ENCODE measurements at regions not wholly inside any gene's neighbourhood (a gene's known extent, or its start where the extent isn't known, plus 50 kb on each side); places are given as distances from the start of the nearest gene placed in this dataset.

- Histone ChIP-seq H3K4me3 (replicated peaks in 1 of 2; ENCODE audit: low read depth in 1 of 2, low read length in 2 of 2) (no peak overlapping the region), H3K4me2 (ENCODE audit: low read length) (no peak overlapping the region), H3K4me1 (ENCODE audit: control insufficient read depth in 1 of 2, insufficient read depth in 2 of 2, low read length in 2 of 2) (no peaks in the 10 kb centered on the region), H3K27me3 (ENCODE audit: insufficient read depth, low read length) (no peaks in the 10 kb centered on the region), H3K79me2 (ENCODE audit: insufficient read depth, low read length) (no peaks in the 10 kb centered on the region), H3K27ac (ENCODE audit: low read depth, low read length) (no peak overlapping the region), H2AFZ (ENCODE audit: low read depth, low read length, poor library complexity, severe bottlenecking) (no peak overlapping the region), H3K9me3 (ENCODE audit: control insufficient read depth in 1 of 2, insufficient read depth in 1 of 2, low read depth in 1 of 2, low read length in 2 of 2) (peaks cover 0 to 23% of the 10 kb centered on the region in 2 experiments; a peak in 2 of 4 replicates), H3K36me3 (ENCODE audit: control insufficient read depth in 1 of 2, insufficient read depth in 2 of 2, low read length in 2 of 2) (no peaks in the 10 kb centered on the region), H4K20me1 (ENCODE audit: insufficient read depth) (no peaks in the 10 kb centered on the region), H3K9ac (ENCODE audit: low read length) (no peak overlapping the region), H3K9me2 (ENCODE audit: insufficient read depth) (no peaks in the 10 kb centered on the region)
- RAD21 ChIA-PET (ENCODE audit: low non-redundant PET in 1 of 2, low total read pairs in 2 of 2, uncharacterized antibody in 2 of 2, unreplicated experiment in 2 of 2): no interaction called here
- TF ChIP-seq POLR2AphosphoS5 (IDR thresholded peaks at IDR 0.05; ENCODE audit: low read depth, low read length): no peak
- TF ChIP-seq EZH2 (IDR thresholded peaks at IDR 0.05): no peak
- TF ChIP-seq ZFX (IDR thresholded peaks at IDR 0.05): no peak
- no peak for TF ChIP-seq MAX (IDR thresholded peaks at IDR 0.05)
- no peak for TF ChIP-seq CBX3 (IDR thresholded peaks at IDR 0.05; ENCODE audit: low read depth)
- no peak for TF ChIP-seq TCF7L2 (IDR thresholded peaks at IDR 0.05; ENCODE audit: borderline replicate concordance, extremely low read depth, insufficient read depth, insufficient read length)
- no peak for TF ChIP-seq SRF (IDR thresholded peaks at IDR 0.05; ENCODE audit: low read depth)
- no peak for TF ChIP-seq SP1 (IDR thresholded peaks at IDR 0.05; ENCODE audit: low read depth)
- TF ChIP-seq CEBPB (IDR thresholded peaks at IDR 0.05; ENCODE audit: low read depth): no peak
- TF ChIP-seq ZBTB33 (IDR thresholded peaks at IDR 0.05; ENCODE audit: extremely low read depth, insufficient replicate concordance, low read length): no peak
- ATAC-seq (no peak), DNase-seq (ENCODE audit: low read depth, low spot score) (no peak)
- no TSS peak for BruUV-seq (replicated peaks)
- CTCF ChIA-PET: no interaction called here
- POLR2A ChIA-PET: no interaction called here
- intact Hi-C loops (cut with micrococcal nuclease): no loop called here
Observed at GRCh38 chr20:6705106-6705766, 62.2 kb upstream of the BMP2 start.

Measured in HCT116 (cell line).